ENCODE measurements at regions not wholly inside any gene's neighbourhood (a gene's known extent, or its start where the extent isn't known, plus 50 kb on each side); places are given as distances from the start of the nearest gene placed in this dataset.

DNA sequence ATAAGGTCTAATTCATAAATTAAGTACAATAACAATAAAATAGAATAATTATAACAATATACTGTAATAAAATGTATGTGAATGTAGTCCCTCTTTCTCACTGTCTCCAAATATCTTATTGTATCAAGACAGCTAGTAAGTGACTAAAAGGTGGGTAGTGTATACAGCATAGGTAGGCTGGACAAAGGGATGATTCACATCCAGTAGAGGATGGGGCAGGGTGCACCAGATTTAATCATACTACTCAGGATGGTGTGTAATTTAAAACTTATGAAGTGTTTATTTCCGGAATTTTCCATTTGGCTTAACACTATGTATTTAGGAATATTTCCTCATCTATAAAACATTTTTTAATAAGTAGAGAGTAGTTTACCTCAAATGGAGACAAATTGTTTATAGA lies 876.1 kb upstream of the CADM2 start:
- DNase-seq = no peak

DNA sequence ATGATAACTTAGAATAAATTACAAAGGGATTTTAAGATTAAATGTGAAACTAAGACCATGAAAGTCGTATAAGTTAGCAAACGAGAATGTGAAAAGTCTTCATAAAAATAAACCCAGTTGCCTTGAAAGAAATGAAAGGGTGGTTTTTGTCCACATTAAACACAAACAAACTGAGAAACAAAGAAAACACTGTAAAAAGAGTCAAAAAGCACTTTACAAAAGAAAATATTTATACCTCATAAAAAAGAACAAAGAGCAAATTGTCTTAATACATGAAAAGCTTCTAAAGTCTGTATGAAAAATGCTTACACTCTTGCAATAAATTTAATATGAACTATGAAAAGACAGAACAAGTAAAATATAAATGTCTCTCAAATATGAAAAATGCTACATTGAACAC lies 865.9 kb upstream of the CADM2 start:
- DNase-seq = no peak

DNA sequence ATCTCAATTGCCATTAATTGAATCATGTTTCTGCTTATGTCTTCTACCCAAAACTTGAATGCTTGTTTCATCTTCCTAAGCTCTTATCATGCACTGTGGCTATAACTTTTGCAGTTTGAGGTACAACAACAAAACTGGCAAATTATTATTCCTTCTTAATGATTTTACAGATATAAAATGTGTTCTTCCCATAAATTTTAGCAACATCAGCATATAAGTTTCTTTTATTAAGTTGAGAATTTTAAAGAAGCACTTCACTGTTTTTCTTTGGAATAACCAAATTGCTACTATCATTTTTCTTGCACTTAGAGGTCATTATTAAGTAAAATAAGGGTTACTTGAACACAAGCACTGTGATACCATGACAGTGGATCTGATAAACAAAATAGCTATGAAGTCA lies 862.6 kb upstream of the CADM2 start:
- no peak for DNase-seq

DNA sequence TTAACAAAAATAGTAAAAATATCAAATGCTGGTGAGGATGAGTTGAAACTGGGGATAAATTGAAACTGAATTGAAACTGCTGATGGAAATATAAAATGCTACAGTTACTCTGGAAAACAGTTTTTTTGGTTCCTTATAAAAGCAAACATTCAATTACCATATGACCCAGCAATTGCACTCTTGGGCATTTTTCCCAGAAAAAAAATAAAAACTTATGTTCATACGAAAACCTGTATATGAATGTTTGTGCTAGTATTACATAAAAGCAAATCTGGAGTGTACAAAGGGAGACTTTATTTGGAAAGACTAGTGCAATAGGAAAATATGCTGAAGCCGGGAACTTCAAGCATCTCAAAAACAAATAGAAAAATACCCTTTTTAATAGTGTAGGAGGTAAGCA lies 857.9 kb upstream of the CADM2 start:
- no peak for DNase-seq

DNA sequence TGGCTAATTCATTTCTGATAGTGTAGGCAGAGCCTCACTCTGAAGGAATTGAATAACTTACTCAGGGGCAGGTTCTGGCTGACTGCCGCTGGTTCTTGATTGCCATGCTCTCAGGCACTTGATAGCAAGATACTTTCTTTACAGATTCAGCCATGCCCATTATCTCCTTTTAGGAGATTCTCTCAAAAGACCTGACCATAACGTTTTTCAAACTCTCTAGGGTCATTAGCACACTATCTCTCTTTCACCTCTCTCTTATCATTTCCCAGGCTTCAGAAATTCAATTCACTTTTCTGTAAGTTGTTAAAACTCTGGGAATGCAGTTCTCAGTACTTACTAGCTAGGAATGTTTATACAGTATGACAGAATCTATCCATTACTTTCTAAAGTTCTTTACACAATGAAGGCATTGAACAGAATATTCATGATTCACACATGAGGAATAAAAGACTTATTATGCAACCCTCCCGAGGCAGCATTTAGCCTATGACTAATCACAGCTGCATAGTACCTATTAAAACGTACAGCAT lies 850.3 kb upstream of the CADM2 start:
- no peak for DNase-seq

DNA sequence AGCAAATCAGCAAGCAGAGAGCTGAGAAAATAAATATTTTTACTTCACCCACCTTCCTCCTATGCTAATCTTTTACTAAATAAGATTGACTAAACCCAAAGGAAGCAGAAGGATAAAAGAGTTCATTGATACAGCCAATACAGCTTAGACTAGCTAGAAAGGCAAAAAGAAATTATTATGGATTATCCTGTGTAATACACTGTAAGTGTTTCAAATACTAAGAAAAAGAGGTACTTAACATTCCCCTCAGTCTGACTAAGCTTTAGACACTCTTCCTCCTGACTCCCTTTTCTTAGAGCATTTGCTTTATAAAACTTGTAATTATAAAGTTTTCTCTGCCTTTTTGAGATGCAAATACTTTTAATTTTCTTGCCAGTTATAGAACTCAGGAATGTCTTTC lies 848.9 kb upstream of the CADM2 start:
- DNase-seq = no peak

DNA sequence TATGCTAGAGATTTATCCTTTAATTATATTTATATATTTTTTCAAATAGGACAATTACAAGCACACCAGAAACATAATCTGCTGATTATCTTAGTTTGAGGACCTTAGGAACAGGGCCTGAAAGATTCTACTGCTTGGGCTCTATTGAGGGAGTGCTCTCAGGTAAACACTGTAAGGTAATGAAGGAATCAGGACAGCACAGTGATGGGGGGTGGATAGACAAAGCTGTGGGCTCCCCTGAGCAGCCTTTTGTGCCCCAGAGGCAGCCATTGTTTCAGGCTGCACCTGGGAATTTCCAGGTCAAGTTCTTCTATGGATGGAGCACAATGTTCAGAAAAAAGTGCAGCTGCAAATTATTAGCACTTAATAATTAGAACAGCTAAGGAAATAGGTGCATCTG lies 848.0 kb upstream of the CADM2 start:
- no peak for DNase-seq

DNA sequence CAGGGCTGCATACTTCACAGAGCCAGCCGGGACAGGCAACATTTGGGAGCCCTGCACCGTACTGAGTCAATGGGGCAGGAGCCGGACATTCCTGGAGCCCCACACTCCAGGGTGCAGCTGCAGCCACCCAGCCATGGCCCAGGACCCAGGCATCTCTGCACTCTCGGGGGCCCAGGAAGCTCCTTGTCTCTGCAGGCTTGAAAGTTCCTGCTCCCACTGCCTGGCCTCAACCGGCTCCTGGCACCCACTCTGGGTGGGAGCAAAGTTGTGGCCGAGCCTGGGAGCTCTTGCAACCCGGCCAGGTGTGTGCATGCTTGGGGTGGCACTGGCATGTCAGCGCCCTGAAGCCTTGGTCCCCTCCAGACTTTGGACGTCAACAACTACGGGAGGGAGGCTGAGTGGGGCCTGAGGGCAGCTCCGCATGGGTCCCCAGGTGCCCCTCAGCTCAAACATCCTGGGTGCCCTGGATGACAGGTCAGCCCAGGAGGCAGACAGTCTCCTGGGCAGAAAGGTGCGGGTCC lies 833.5 kb upstream of the CADM2 start:
- no peak for DNase-seq

DNA sequence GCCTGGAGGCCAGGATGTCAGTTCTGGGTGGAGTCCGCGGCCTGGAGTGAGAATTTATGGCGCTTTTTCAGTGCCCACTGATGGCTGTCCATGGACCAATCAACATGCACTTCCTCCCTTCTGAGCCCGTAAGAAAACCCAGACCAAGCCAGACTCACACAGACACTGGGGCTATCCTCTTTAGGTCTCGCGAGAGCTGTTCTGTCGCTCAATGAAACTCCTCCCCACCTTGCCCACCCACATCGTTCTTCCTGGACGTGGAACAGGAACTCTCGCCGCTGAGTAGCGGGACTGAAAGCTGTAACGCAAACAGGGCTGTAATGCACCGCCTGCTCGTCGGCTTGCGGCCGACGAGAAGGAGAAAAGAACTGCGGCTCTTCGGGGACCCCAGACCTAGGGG lies 833.0 kb upstream of the CADM2 start:
- no peak for DNase-seq

DNA sequence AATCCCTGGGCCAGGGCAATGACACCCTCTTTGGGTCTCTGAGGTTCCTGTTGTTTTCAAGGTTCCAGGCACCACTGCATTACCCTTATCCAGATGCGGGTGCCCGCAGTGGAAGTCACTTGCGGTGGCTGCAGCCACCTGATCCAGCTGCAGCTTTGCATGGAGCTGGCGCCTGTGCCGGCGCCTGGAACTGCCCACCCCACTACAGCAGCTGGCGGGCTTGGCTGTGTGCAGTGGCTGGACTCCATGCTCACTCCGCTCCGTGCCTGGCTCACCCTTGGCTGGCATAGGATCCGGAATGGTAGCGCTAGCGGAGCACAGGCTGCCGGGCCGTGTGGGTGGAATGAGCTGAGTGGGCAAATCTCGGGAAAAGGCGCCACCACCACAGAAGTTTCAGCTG lies 832.6 kb upstream of the CADM2 start:
- no peak for DNase-seq

DNA sequence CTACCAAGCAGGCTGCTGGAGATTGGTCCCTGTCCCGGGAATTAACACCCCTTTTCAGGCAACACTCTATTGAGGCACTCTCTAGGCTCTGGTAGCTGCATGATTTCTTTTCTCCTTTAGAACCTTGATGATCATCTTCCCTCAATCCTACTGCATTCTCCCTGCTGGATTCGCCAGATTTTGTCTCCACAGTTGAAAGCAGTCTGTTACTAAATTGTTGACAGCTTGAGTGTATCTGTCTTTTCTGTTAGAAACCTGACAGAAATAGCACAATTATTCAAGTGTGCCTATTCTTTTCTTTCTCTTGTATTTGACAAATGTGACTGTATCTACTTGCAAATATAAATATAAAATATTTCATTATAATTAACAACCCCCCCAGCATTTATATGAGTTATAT lies 830.8 kb upstream of the CADM2 start:
- DNase-seq = no peak

DNA sequence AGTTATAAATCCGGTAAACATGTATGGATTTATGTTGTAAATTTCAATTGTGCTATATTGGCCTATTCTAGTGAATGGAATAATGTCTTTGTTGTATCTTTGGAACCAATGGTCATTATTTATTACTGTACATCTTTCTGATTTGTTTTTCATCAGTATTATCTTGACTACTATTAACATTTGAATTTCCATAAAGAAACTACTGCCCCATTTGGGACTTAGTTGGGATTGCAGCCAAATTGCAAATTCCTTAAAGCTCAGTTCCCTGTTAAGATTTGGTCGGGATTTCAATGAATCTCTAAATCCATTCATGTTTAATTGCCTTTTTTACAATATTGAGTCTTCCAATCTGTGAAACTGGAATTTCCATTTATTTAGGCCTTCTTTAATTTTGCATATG lies 822.4 kb upstream of the CADM2 start:
- no peak for DNase-seq

DNA sequence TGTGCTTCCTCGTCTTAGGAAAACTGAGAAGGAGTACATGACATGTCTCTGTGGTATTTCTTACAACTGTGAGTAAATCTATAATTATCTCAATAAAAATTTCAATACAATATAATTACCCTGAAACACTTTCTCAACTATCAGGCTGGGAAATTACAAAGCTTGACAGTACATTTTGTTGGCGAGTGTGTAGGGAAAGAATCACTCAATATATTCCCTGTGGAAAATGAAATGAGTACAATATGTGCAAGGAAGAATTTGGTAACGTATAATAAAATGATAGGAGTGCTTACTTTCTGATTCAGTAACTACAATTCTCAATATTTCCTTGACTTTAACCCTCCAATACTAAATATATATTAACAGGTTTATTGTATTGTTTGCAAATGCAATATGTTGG lies 818.2 kb upstream of the CADM2 start:
- no peak for DNase-seq

DNA sequence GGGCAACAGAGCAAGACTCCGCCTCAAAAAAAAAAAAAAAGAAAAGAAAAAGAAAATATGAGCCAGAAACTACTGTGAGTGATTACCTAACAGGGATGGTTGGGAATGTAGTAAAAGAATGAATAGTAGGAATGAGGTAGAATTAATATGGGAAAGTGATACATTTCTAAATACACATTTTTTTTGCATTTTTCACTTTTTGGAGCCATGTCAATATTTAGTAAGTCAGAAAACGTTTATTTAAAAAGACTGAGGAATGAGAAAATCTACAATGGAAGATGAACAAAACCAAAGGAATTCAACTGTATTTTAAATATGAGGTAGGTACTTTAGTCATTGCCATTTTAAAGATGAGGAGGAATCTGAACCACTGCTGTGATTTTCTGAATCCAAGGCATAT lies 817.2 kb upstream of the CADM2 start:
- no peak for DNase-seq

DNA sequence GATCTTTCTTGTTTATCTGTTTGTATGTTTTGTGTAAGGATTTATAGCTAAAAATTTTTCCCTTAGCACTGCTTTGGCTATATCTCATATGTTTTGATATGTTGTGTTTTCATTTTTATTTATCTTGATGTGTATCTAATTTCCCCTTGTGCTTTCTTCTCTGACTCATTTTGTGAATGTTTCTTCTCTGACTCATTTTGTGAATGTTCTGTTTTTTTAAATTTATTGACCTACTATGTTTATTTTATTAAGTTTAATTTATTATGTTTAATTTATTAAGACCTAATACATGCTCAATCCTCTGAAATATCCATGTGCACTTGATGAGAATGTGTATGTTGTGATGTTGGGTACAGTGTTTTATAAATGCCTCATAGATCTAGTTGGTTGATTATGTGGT lies 793.5 kb upstream of the CADM2 start:
- no peak for DNase-seq

DNA sequence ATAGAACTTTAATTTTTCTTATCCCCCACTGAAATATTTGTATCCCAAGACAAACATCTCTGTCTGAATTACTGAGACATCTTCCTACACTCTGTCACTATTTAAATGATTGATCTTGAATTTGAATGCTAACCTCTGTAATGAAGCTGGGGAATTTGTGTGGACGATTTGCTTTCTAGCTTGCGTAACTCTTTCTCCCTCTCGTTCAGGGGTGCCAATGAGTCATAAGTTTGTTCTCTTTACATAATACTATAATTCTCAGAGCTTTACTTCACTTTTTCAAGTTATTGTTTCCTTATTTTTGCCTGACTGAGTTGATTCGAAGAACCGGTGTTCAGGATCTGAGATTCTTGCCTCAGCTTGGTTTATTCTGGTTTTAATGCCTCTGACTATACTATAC lies 783.3 kb upstream of the CADM2 start:
- no peak for DNase-seq

DNA sequence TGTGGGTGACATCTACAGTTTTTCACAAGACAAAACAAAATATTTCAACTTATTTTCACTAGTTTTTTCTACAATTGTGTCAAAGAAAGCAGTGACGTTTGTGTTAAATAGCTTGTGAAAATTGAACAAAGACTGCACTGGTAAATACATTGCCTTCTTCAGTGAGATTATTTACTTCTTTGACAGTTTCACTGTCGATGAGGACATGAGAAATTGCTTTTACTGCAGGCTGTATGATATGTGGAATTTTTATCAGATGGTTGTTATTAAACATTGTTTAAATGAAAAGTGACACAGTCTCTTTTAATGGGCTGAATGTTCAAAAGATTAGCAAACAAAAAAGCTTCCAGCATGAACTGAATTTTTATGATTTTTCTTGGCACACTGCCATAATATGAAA lies 773.9 kb upstream of the CADM2 start:
- DNase-seq = no peak

DNA sequence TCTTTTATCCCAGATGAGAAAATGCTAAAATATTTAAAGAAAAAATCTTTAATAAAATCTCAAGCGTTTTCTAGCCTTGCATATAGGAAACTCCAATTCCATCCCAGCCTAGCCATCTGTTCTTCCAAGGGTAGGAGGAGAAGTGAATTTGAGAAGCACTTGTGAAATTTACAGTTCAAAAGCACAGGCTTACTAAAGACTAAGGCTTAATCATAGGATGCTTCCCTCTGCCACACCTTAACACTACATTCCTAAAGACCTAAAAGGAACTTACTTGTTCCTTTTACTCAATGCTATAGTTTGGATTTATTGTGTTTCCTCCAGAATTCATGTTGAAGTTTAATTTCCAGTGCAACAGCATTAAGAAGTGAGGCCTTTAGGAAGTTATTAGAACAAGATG lies 764.8 kb upstream of the CADM2 start:
- no peak for DNase-seq

DNA sequence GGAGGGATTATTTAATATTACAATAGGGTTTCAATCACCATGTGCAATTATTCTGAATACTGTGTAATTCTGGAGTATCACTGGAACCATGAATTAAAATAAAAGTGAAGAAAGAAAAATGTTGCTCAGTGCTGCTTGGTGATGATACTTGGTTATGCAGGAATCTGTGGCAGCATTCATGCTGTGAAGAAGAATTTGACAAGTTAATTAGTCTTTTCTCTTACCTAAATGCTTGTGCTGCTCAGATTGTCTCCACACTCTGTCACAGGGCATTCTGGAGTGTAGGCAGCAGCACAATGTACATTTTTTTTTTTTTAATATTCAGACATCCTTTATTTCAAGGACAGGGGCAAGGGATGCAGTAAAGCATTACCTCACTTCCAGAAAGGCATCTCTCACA lies 749.3 kb upstream of the CADM2 start:
- DNase-seq = no peak

DNA sequence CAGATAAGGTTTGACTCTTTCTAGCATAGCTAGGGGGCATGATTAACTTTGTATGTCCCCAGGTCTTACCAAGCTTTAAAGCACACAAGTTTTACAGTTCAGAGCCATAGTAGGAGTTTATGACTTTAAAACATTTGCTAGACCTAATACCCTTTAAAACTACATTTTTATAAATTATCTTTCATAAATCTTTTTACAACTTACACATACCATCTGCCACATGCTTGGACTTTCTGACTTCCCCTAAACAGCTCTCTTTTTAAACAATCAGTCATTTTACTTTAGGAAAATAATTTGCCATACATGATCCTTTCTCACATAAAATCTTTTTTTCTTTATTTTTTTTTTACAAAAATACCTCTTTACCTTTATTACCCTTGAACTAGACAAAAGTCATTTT lies 735.3 kb upstream of the CADM2 start:
- no peak for DNase-seq

DNA sequence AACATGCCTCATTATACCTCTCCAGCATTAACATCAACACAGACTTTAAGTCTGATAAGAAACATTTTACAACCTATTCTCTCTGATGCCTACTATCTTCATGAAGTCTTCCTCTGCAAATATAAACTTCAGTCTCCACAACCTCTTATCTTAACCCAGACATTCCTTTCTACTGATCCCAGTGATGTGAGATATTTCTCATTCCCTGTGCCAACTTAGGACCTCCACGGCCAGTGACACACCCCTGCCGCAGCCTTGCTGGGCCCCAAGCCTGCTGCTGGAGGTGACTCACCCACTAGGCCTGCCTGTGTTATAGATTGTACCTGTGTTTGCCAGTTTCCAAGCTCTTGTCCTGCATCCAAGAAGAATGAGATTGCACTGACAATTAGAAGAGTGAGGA lies 734.5 kb upstream of the CADM2 start:
- DNase-seq = no peak

DNA sequence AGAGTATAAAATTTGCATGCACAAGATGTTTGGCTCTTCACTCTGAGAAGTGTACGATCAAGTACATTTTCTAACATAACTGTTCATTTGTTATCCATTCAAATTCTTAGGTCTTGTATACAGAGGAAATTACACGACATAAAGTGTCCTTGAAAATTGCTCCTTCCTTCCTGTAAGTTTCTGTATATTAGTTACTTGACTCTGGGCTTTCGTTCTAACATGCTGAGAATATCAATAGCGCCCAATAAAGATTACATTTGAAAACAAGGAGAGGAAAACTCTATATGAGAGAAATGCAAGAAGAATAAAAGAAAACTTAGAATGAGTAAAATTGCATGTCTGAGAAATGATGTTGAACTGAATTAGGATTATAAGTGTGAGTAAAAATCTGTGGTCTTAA lies 722.5 kb upstream of the CADM2 start:
- no peak for DNase-seq

DNA sequence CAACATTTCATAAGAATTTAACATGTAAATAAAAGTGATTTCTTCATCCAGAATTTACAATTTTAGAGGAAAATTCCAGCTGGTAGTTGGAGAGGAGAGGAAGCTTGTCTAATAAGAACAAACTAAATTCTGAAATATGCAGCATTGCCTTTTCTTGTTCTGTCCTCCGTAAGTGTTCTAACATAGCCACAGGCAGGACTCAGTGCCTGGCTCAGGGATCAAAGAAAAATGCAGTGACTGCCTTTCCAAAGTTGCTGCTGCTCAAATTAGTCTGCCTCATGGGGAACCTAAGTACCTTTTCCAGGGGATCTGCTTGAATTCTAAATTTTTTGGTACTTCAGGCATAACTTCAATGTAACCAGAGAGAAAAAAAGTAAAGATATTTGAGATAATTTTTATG lies 713.0 kb upstream of the CADM2 start:
- no peak for DNase-seq

DNA sequence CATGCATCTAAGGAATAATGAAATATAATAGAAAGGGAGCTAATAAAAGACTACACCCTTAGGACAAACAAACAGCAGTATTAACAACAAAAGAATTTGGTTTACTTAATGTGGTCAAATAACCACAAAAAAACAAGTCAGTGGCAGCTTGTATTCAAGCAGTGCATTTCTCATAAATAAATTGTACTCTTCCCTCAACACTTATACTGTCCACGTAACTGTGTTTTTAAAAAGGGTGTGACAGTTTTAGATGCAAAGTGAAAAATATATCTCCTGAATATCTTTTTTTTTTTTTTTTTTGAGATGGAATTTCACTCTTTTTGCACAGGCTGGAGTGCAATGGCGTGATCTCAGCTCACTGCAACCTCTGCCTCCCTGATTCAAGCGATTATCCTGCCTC lies 698.2 kb upstream of the CADM2 start:
- DNase-seq = no peak

DNA sequence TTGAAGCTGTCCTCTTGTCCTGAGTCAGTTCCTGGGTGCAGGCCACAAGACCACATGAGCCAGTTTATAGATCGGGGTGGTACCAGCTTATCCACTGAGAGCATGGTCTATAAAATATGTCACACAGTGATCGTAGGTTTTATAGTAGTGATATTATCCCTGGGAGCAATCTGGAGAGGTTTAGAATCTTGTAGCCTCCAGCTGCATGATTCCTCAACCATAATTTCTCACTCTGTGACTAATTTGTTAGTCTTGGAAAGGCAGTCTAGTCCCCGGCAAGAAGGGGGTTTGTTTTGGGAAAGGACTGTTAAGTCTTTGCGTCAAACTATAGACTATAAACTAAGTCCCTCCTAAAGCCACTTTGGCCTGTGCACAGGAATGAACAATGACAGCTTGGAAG lies 693.0 kb upstream of the CADM2 start:
- no peak for DNase-seq

DNA sequence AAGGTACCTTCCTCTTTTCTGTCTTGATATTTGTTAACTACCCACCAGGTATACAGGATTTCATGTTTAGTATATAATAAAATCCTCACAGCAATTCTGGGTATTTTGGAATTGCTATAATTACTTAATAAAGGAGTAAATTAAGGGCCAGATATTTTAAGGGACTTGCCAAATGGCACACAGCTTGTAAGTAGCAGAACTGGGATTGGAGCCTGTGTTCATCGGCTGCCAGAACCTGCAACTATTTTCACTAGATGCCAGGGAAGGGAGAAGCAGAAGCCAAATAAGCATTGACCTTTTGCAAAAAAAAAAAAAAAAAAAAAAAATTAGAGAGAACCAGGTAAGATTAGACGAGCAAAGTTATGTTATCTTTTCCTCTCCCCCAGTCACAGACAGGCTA lies 683.3 kb upstream of the CADM2 start:
- no peak for DNase-seq
